22Rv1 (cell line): ENCODE measurements at regions not wholly inside any gene's neighbourhood (a gene's known extent, or its start where the extent isn't known, plus 50 kb on each side); places are given as distances from the start of the nearest gene placed in this dataset.

Experiments
- H3K27ac ChIP-seq: fragments of 450-650 bp; 2 replicates; pipeline ENCODE4 v1.5.1; 2017
- ZFX ChIP-seq: fragments of 450-650 bp; IDR thresholded peaks from 2 replicates; pipeline ENCODE4 v1.6.1; 2017; ENCODE audit warnings: antibody characterized with exemption, borderline replicate concordance
- TF ChIP-seq, protein P1 (sequence below): fragments of 450-650 bp; IDR thresholded peaks from 2 replicates; pipeline ENCODE4 v1.5.1; 2017; ENCODE audit warnings: mild to moderate bottlenecking

DNA sequence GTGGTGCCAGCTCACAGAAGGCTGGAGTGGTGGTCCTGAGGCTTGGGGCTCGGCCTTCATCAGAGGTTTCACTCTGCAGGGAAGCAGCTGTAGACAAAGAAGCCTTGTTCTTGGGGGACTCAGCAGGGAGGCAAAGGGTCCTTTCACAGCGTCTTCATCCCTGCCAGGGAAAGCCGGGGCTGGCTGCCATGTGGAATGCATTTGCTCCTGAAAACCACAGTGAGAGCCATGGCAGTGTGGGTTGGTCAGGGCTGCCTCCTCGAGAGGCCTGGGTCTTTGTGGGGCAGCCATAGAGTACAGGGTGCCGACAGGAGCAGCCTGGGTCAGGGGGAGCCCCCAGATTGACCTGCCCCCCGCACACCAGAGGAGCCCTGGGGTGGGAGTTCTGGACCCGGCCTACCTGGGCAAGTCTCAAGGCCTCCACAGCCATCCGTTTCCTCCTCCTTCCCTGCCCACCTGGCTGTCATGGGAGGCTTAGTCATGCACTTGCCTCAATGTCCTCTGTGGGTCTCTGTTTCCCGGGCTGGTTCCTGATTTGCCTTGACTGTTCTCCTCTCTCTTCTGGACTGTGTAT, 144.0 kb downstream of the CDC5L start:
- no peak for TF ChIP-seq ZFX
- TF ChIP-seq, protein P1, sequence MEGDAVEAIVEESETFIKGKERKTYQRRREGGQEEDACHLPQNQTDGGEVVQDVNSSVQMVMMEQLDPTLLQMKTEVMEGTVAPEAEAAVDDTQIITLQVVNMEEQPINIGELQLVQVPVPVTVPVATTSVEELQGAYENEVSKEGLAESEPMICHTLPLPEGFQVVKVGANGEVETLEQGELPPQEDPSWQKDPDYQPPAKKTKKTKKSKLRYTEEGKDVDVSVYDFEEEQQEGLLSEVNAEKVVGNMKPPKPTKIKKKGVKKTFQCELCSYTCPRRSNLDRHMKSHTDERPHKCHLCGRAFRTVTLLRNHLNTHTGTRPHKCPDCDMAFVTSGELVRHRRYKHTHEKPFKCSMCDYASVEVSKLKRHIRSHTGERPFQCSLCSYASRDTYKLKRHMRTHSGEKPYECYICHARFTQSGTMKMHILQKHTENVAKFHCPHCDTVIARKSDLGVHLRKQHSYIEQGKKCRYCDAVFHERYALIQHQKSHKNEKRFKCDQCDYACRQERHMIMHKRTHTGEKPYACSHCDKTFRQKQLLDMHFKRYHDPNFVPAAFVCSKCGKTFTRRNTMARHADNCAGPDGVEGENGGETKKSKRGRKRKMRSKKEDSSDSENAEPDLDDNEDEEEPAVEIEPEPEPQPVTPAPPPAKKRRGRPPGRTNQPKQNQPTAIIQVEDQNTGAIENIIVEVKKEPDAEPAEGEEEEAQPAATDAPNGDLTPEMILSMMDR: no peak

DNA sequence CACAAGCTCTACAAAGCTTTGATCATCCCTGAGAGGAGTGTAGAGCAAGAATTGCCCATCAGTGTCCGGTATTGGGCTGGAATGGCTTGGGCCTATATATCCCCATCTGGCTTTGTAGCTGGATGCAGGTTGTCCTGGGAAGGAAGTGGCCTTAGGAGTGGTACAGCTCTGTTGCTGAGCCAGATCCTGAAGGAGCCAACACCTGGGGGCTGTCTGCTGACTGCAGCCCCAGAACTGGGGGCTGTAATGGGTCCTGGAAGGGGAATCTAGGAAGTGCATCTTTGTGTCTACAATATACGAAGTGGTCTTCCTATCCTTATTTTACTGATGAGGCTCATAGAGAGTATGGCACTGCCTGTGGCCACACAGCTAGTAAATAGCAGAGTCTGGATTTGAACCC, 145.9 kb downstream of the CDC5L start:
- no peak overlapping the region for H3K27ac ChIP-seq
- no peak for TF ChIP-seq ZFX
- TF ChIP-seq, protein P1: no peak

More for the DNA sequence above, 144.0 kb downstream of the CDC5L start:
- no peak overlapping the region for H3K27ac ChIP-seq

DNA sequence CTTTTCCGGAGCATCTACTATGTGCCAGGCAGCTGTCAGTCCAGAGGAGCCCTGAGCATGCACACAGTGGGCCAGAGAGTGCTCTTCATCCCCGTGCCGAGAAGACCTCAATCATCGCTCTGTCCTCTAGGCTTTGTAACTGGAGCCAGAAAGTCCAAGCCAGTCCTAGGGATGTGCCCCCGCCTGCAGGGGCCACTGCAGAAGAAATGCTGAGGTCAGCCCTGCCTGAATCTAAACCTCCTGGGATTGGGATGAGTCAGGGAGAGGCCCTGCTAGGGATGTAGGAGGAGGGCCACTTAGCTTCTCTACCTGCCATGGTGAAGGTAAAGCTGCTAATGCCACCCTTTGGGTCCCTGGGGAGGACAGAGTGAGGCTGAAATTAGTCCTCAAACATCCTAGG, 146.8 kb downstream of the CDC5L start:
- H3K27ac ChIP-seq: no peak overlapping the region
- TF ChIP-seq, protein P1: no peak
- no peak for TF ChIP-seq ZFX

DNA sequence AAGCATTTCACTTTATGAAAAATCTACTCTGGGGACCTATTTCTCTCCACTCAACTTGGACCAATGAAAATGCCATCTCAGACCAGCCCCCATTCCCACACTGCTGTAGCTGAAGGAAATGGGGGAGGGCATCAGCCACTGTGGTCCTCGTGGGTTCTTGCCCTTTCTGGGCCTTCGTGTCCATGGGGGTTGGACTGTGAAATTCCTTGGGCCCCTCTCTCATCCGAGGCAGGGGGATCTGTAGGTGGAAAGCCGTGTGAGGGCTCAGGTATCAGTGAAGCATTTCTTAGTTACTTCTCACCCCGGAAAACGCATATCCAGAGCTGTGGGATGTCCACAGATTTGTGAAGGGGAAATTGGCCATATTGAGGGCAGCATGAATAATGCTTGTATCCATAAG, 147.9 kb downstream of the CDC5L start:
- no peak for TF ChIP-seq ZFX
- TF ChIP-seq, protein P1: no peak
- no peak overlapping the region for H3K27ac ChIP-seq

DNA sequence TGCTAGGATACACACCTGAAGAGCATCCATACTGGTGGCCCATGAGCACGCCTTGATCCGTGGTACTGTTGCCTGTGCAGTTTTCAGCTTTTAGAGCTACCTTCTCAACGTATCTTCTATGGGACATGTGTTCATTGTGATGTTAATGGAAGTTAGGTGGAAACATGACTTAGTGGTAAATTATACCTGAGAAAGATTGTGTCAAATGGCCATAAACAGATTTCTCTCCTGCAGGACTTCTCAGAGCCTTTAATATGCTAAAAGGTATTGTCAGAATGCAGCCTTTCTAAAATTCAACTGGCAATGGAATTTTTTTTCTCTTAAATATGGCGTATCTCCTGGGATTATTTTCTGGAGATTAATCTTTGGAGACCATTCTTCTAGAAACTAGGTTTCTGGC, 148.5 kb downstream of the CDC5L start:
- TF ChIP-seq ZFX: no peak
- TF ChIP-seq, protein P1: no peak
- H3K27ac ChIP-seq: no peak overlapping the region

DNA sequence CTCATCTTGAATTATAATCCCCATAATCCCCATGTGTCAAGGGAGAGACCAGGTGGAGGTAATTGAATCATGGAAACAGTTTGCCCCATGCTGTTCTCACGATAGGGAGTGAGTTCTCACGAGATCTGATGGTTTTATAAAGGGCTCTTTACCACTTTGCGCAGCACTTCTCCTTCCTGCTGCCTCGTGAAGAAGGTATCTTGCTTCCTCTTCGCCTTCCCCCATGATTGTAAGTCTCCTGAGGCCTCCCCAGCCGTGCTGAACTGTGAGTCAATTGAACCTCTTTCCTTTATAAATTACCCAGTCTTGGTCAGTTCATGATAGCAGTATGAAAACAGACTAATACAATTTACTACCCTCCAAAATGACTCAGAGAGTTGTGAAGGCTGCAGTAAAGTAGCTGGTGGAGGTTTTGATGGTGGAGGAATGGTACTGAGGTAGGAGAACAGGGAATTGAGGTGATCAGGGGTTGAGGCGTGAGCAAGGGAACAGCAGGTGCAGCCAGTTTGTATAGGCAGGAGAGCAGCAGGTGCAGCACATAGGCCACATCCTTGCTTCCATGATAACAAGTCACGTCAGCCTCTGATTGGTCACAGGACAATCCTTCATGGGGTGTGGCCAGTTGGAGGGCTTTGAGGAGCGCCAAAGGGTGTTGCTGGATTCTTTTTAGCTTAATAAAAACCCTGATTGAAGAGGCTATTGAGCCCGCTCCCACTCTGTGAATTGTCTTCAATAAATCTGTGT, 150.0 kb downstream of the CDC5L start:
- H3K27ac ChIP-seq: no peak overlapping the region
- TF ChIP-seq, protein P1: no peak
- TF ChIP-seq ZFX: no peak

DNA sequence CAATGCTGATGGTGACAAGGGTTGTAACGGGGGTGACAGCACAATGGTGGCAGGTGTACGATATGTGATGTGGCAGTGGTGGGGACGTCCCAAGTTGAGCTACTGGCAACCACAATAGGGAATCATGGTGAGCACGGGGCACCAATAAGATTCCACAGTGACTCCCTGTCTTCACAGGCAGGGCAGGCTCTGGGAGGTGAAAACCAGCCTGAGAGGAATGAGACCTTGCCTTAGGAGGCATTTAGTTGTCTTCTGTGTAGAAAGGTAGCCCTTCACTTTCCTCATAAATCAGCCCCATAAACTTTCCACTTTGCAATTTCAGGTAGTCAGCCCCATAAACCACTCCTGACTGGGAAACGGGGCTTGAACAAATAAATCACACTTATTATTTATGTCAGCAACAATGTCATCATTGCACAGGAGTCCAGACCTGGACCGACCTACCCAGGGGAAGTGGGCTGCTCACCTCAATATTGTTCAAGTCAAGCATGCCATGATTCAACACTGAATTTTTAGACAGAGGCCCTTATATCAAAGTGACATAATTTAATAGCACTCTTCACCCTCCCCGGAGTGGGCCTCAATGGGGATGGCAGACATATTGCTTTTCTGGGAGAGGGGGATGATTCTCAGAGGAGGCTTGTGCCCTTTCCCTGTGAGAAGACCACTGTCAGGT, 150.8 kb downstream of the CDC5L start:
- TF ChIP-seq, protein P1: no peak
- no peak for TF ChIP-seq ZFX

More for the DNA sequence above, 150.8 kb downstream of the CDC5L start:
- H3K27ac ChIP-seq: no peak overlapping the region
